Left ventricle myocardium inferior (tissue), 1 donor: ENCODE measurements at regions not wholly inside any gene's neighbourhood (a gene's known extent, or its start where the extent isn't known, plus 50 kb on each side); places are given as distances from the start of the nearest gene placed in this dataset.

ENCODE experiments used
- DNase-seq: peaks from one replicate; pipeline ENCODE4 v3.0.0-alpha.2; 2020
- H3K27ac ChIP-seq: fragments of 200-600 bp; replicated peaks from 2 replicates; pipeline ENCODE4 v1.8.0; 2021
- H3K27me3 ChIP-seq: fragments of 200-600 bp; 2 replicates; pipeline ENCODE4 v1.8.0; 2021; ENCODE audit warnings: low read depth
- H3K36me3 ChIP-seq: fragments of 200-600 bp; 2 replicates; pipeline ENCODE4 v1.8.0; 2021
- H3K4me1 ChIP-seq: fragments of 200-600 bp; 2 replicates; pipeline ENCODE4 v1.8.0; 2021
- H3K4me3 ChIP-seq: fragments of 200-600 bp; 2 replicates; pipeline ENCODE4 v1.8.0; 2021; ENCODE audit warnings: mild to moderate bottlenecking, moderate library complexity
- H3K9me3 ChIP-seq: fragments of 200-600 bp; replicated peaks from 2 replicates; pipeline ENCODE4 v1.8.0; 2021
- intact Hi-C: fragments of 100-400 bp; cut with micrococcal nuclease; formaldehyde crosslinking; loops from one replicate; pipeline ENCODE4 v1.11.0; 2022
- TF ChIP-seq, protein P1 (sequence below): fragments of 200-600 bp; IDR thresholded peaks from 2 replicates; pipeline ENCODE4 v1.8.0; 2021; ENCODE audit warnings: antibody characterized with exemption, mild to moderate bottlenecking, borderline replicate concordance
- donor health status: DM: no; HTN: yes; CAD: no; lungs with severe emphysema.

DNA sequence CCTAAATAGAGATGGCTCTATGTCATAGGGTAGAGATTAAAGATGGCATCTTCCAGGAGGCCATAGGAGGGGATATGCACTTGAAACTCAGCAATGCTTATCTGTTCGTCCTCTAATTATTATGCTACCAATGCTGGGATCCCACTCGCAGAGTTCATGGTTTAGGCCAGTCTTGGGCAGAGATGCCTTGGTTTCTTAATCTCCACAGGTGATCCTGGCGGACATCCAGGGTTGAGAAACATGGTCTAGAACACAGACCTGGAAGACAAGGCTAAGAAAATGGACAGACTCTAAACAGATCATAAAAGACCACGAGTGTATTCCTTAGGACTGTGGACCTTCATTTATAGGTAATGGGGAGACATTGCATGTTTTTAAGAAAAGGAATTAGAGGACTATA, 70.0 kb upstream of the IRS2 start:
- TF ChIP-seq, protein P1, sequence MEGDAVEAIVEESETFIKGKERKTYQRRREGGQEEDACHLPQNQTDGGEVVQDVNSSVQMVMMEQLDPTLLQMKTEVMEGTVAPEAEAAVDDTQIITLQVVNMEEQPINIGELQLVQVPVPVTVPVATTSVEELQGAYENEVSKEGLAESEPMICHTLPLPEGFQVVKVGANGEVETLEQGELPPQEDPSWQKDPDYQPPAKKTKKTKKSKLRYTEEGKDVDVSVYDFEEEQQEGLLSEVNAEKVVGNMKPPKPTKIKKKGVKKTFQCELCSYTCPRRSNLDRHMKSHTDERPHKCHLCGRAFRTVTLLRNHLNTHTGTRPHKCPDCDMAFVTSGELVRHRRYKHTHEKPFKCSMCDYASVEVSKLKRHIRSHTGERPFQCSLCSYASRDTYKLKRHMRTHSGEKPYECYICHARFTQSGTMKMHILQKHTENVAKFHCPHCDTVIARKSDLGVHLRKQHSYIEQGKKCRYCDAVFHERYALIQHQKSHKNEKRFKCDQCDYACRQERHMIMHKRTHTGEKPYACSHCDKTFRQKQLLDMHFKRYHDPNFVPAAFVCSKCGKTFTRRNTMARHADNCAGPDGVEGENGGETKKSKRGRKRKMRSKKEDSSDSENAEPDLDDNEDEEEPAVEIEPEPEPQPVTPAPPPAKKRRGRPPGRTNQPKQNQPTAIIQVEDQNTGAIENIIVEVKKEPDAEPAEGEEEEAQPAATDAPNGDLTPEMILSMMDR = no peak

DNA sequence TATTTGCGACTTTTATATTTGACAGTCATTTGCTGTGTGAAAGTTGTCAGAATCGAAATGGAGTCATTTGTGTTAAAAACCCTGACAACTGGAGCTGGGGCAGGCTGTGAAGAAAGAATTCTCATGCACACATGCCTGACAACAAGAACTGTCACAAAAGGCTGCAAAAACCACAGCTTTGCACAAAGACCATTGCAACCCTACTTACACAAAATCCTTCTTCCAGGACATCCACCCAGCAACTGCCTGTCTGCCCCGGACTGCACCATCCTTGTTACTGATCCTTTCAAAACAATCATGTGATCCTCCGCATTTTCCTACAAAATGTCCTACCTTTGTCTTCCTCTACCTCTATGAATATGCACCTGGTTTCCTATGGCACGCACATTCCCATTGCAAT, 66.8 kb upstream of the IRS2 start:
- intact Hi-C loops = no loop called here
- Histone ChIP-seq H3K36me3 (no peaks in the 10 kb centered on the region), H3K27ac (no peak overlapping the region), H3K27me3 (peaks cover 8% of the 10 kb centered on the region), H3K4me1 (no peaks in the 10 kb centered on the region), H3K9me3 (no peaks in the 10 kb centered on the region), H3K4me3 (no peak overlapping the region)
- TF ChIP-seq, protein P1 = no peak
- DNase-seq = no peak

More for the DNA sequence above, 70.0 kb upstream of the IRS2 start:
- Histone ChIP-seq H3K4me1 (no peaks in the 10 kb centered on the region), H3K9me3 (no peaks in the 10 kb centered on the region), H3K27me3 (peaks cover 8% of the 10 kb centered on the region), H3K36me3 (no peaks in the 10 kb centered on the region), H3K27ac (no peak overlapping the region), H3K4me3 (no peak overlapping the region)
- intact Hi-C loops = no loop called here
- no peak for DNase-seq

DNA sequence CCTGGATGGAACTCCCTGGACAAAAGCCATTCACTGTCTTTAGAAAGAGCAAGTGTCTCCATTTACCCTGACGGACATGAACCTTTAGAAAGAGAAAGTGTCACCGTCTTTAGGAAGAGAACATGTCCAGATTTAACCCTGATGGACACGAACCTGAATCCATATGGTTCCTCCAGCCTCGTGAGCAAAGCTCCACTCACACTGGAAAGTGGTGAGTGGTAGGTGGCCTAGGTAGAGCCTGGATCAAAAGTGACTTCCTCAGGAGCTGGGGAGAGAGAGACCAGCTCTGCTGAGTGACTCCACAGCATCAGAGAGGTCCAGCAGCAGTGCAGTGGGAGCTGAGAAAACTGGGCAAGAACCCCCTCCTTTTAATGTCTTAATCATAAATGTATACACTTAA, 59.8 kb upstream of the IRS2 start:
- no peak overlapping the region for H3K4me3 ChIP-seq
- intact Hi-C loops = no loop called here

GRCh38 chr13:109844396-109844795, 58.0 kb upstream of the IRS2 start:
- H3K27ac ChIP-seq = no peak overlapping the region
- intact Hi-C loops = no loop called here
- TF ChIP-seq, protein P1 = no peak

More for the DNA sequence above, 59.8 kb upstream of the IRS2 start:
- Histone ChIP-seq H3K9me3 (no peaks in the 10 kb centered on the region), H3K36me3 (no peaks in the 10 kb centered on the region), H3K4me1 (peaks cover 12% of the 10 kb centered on the region), H3K27me3 (peaks cover 7% of the 10 kb centered on the region), H3K27ac (no peak overlapping the region)
- TF ChIP-seq, protein P1 = no peak
- no peak for DNase-seq

DNA sequence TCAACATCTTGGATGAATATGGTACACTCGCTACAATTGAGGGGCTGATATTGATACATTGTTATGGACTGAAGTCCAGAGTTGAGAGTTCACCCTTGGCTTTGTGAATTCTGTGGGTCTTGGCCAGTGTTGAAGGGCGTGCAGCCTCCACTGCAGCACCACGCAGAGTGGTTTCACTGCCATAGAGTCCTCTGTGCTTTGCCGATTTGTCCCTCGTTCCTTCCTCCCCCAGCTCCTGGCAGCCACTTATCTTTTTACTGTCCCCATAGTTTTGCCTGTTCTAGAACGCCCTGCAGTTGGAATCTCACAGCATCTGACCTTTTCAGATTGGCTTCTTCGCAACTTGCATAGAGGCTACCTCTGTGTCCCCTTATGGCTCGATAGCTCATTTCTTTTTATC, 57.3 kb upstream of the IRS2 start:
- intact Hi-C loops = no loop called here
- H3K27me3 ChIP-seq = peaks cover 7% of the 10 kb centered on the region
- no peak overlapping the region for H3K4me3 ChIP-seq
- TF ChIP-seq, protein P1 = no peak
- DNase-seq = no peak
- no peak overlapping the region for H3K27ac ChIP-seq
- peaks cover 20% of the 10 kb centered on the region for H3K4me1 ChIP-seq
- H3K9me3 ChIP-seq = no peaks in the 10 kb centered on the region
- no peaks in the 10 kb centered on the region for H3K36me3 ChIP-seq

More at GRCh38 chr13:109844396-109844795, 58.0 kb upstream of the IRS2 start:
- no peak overlapping the region for H3K4me3 ChIP-seq
- no peaks in the 10 kb centered on the region for H3K9me3 ChIP-seq
- DNase-seq = no peak
- H3K27me3 ChIP-seq = peaks cover 7% of the 10 kb centered on the region
- H3K4me1 ChIP-seq = peaks cover 20% of the 10 kb centered on the region
- H3K36me3 ChIP-seq = no peaks in the 10 kb centered on the region
